Activated gamma-delta T cell treated with Interleukin-2 at 50 U/mL for 16 hours (primary cell): ENCODE measurements at regions not wholly inside any gene's neighbourhood (a gene's known extent, or its start where the extent isn't known, plus 50 kb on each side); places are given as distances from the start of the nearest gene placed in this dataset.

Experiments
- DNase-seq: peaks from one replicate; pipeline ENCODE4 v3.0.0-alpha.2; 2020

DNA sequence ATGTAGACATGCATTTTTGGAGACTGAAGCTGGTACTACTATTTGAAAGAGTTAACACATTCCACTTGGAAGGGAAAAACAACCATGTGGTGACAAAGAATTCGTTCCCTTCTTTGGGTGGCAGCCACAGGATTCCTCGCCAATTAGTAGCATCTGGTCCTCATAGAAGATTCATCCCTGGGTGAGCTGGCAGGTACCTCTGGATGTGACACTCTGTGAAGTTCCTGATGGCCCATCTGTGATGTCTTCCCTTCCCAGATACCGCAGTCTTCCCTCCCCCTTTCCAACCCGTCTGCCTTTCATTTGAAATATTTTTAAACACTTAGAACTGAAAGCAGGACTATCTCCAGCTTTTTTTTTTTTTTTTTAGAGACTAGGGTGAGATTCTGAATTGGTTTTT lies 569.5 kb downstream of the TYW1 start:
- DNase-seq, result no peak

DNA sequence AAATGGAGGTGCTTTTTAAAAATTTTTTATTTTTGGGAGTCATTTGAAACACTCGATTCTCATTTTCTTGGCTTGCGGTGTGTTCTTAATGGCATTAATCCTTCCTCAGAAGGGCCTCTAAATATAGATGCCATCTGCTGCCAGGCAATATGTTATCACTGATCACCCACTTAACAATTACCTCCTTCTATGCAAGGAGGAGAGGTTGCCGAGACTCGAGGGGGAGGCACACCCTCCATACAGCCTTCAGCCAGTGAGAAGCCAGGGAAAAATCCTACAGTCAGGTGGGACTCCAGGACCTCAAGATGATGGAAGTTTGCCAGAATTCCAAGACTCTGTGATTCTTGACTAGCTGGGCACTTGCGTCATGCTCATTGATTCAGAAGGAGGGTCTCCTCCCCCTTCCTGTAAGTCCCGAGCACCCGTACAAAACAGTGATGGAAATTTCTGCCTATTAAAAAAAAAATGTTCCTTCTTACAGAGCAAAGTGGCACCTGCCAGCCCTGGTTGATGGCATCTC lies 574.5 kb downstream of the TYW1 start:
- DNase-seq, result no peak

DNA sequence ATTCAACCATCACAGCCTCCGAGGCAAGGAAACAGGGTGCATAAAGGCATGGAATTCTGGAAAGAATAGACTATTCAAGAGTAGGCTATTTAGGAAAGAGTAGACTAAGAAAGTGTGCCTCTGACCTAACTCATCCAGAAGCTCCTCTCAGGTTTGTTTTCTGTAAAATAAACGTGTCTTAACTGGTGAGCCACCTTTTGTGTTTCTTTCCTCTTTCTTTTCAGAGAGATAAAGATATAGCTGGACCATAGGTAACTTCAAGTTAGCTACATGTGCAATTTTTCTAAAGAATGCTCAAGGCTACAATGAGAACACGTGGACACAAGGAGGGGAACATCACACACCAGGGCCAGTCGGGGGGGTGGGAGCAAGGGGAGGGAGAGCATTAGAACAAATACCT lies 577.0 kb downstream of the TYW1 start:
- DNase-seq, result no peak

DNA sequence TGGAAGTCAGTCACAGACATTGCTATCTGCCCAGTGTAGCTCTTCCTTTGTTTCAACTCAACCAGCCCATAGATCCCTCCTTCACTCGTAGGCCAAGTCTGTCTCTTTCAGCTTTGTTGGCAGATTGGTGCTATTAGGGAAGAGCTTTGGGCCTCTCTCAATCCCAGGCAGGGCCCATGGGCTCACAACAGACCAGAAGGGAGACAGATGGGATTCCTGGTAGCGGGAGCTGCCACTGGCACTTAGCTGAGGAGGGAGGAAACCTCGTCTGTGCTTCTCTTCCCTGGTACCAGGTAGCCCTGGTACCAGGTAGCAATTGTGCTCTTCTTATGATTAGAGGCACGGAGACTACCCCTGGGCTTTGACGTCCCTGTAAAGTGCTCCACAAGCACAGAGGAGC lies 592.0 kb downstream of the TYW1 start:
- DNase-seq, result no peak

DNA sequence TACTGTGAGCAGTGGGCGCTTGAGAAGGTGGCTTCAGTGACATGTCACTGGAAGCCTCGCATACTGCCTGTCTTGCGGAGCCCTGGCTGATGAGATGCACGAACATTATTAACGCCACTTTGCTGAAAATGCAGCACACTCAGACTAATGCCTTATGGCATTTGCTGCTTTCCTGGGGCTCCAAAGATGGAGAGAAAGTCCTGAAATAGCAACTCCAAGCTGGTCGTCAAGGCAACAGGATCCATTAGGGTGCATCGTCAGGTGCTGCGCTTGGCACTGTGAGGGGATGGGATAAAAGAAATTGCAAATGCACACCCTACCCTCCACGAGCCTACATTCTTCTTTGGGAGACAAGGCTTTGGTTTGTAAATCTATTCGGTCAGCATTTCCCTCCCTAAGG lies 592.5 kb downstream of the TYW1 start:
- DNase-seq, result no peak

DNA sequence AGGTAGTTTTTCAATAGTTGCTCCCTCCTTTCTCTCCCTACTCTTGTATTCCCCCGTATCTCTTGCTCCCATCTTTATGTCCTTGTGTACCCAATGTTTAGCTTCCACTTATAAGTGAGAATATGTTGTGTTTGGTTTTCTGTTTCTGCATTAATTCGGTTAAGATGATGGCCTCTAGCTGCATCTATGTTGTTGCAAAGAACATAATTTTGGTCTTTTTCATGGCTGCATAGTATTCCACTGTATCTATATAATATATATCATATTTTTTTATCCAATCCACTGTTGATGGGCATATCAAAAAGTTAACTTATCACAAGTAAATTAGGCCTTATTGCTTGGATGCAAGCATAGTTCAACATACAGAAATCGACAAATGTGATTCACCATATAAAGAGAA lies 594.0 kb downstream of the TYW1 start:
- DNase-seq, result no peak

DNA sequence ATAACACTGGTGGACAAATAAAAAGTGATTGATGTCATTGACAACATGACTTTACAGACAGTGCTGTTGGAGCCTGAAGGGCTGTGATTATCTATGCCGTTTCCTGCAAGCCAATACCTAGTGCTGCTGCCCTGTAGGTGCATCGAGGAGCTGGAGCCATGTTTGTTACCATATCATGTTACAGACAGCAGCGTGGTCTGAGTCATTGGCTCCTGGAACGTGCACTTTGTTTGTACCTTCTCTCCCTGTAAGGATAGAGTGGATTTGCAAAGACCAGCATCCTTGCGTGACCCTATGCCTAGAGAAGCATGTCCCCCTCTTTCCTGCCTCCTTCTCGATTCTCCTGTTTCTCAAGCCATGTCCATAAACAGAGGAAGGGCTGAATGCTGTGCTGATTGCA lies 597.2 kb downstream of the TYW1 start:
- no peak for DNase-seq

DNA sequence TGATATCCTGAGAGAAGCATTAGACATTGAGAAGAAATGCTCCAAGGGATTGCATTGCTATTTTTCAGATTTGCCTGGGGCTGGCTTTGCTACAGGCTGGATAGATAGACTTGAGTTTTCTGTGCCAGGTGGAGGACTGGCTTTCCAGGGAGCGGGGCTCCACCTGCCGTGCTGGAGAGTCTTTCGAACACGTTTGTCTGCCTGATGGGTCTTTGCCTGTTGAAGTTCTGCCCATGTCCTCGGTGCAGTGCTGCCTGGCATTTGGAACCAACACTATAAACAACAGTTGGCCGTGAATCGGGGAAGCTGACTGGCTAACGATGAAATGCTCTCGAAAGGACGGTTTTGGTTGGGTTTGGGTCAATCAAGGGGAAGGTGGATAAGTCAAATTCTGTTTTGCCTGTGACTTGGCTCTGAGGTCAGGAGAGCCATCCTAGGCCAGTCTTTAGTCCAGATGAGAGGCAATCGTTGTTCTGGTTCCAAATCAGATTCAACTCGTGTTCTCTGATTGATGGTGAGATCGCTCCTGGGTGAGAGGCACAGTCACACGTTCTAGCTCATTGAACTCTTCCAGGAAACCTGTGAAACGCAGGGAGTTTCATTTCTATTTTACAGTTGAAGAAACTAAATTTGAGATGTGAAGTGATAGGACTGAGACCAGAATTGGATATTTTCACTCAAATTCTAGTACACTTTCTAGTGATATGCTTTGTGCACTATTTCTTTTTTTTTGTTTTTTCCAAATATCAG lies 599.0 kb downstream of the TYW1 start:
- no peak for DNase-seq

DNA sequence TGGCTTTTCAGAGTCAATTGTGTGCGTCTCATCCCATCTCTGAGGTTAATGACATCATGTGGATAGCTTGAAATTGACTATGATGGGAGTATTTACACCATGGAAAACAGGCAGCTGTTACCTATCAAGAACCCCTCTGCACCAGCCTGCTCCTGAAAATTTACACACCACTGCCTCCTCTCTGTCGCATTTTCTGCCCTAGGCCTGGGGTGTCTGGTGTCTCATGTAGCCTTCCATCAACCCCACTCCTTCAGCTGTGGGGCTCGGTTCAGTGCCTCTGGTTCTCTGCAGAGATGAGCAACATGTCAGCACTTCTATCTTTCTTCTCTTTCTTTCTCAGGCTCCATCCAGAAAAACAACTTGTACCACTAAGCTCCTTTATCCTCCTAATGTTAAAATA lies 600.5 kb downstream of the TYW1 start:
- DNase-seq, result no peak

DNA sequence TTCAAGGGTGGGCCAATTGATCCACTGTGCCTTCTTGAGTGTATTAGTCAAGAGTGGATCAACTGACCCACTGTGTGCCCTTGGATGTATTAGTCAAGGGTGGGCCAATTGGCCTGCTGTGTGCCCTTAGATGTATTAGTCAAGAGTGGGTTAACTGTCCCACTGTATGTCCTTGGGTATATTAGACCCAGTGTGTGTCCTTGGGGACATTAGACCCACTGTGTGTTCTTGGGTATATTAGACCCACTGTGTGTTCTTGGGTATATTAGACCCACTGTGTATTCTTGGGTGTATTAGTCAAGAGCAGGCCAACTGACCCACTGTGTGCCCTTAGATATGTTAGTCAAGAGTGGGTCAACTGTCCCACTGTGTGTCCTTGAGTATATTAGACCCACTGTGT lies 601.8 kb downstream of the TYW1 start:
- no peak for DNase-seq

DNA sequence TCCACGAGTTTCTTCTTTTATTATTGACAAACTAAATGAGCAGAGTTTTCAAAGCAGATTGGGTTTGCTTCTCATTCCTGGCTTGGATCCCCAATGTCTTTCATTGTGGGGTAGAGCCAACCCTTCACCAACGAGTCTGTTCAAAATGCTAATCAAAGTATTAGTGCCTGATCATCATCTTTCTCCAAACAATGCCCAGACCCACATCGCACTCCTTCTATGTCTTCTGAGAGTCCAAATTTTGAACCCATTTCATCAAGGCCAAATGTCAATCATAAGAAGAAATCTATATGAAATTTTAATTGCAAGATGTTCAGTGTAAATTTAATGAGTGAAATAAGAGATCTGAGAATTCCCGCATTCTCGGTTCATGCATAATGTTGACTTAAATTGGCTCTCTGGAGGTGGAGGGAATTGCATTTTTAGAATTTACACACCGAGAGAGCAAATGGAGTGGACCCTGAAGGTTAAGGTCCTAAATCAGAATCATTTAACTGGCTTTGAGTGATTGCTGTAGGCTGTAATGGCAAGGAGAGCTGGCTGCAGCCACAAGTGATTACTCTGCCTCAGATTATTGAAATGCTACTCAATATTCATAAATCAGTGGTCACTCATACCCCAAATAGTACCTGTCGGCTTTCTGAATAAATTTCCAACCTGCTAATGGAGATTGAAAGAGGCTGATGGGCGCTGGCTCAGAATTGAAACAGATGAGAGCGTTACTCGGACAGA lies 602.9 kb downstream of the TYW1 start:
- no peak for DNase-seq

DNA sequence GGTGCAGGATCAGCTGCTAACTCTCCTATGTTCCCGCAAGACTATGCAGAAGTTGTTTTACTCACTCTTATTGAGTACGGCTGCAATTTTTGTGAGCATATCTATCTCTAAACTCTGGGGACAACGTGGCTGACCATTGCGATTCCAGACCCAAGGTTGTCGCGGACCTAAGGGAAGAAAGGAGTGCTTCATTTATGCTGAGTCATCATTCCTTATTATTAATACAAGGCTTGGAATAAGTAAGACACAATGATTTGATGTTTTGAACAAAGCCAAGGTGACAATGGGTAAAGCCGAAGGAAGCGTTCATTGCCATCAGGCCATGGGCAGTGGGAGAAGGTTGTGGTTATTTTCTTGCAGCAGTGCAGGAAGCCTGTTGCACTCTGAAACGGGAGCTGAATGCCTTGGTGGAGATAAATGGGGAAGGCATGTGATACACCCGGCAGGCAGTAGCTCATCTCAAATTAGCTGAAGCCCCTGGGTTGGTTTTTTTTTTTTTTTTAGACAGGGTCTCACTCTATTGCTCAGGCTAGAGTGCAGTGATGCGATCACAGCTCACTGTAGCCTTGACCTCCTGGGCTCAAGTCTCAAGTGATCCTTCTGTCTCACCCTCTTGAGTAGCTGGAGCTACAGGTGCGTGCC lies 605.7 kb downstream of the TYW1 start:
- DNase-seq, result no peak

DNA sequence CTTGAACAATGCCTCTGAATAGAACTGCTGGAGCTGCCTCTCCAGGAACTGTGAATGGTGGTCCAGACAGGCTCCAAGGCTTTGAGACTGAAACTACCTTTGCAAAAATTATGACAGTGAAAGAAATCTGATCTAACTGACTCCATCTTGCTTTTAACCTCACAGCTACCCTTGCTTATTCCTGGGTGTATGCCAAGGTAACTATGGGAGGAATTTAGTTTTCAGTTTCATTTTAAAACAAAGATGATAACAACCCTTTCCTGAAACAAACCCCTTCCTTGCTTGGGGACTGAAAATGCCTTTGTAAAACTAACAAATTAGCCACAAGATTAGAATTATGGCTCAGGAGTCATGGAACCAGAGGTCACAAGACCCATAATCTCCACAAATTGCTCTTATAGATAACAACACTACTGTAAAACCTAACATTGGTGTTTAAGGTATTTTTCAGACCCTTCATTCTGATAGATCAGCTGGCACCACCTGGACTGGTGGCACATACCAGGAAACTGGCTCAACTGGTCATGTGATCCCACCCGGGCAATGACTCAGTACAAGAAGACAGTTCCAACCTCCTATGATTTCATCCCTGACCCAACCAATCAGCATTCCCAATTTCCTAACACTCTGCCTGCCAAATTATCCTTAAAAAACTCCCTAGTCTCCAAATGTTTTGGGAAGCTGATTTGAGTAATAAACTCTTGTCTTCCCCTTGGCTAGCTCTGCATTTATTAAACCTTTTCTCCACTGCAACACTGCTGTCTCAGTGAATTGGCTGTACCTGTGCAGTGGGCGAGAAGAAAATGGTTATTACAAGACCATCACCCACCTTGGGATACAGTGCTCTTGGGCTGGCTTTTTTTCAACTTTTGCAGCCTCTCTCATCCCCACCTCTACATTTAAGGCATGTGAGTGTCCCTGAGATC lies 608.1 kb downstream of the TYW1 start:
- no peak for DNase-seq

DNA sequence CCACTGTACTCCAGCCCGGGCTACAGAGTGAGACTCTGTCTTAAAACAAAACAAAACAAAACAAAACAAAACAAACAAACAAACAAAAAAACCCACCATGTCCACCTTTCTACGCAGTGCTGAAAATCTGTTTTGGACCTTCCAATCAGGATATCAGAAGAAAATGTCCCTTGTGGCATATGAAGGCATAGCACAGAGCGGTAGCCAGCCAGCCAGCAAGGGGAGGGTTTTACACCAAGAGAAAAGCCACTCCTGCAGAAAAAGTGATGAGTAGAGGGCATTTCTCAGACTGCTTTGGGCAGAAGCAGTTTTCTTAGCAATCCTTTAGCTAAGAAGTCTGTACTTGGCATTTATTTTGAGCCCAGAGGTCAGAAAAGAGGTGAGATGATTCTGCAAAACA lies 612.2 kb downstream of the TYW1 start:
- DNase-seq, result no peak

DNA sequence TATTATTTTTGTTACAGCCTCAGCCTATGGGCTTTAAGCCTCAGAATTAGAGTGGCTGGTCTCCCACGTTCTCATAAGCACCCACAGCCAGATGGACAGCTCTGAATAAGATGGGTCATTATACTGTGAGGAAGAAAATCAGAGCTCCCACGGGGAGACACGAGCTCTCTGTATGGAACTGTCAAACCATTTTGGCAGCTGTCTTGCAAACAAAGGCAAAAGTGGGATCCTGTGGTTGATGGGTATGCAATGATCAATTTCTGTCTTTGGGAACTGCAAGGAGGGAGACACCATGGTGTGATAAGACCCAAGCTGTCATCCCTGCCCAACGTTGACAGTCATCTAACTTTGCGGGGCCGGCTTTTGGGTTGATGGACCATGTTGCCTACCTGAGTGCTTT lies 614.3 kb downstream of the TYW1 start:
- no peak for DNase-seq

DNA sequence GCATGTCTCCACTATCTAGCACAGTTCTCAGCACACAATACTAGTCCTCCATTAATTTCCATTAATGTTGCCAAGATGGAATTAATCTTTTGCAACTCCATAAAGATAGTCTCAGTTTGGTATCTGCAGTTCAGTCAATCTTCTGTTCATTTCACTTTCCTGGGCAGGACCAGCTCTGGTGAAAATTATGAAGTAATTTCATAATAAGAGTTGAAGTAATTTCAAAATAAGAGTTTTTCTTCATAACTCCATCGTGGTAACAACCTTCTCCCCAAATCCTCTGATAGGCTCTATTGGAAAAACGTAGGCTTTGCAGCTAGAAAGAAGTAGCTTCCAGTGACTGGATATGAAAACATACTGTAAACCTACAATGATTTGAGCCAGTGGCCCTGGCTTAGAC lies 618.2 kb downstream of the TYW1 start:
- no peak for DNase-seq

DNA sequence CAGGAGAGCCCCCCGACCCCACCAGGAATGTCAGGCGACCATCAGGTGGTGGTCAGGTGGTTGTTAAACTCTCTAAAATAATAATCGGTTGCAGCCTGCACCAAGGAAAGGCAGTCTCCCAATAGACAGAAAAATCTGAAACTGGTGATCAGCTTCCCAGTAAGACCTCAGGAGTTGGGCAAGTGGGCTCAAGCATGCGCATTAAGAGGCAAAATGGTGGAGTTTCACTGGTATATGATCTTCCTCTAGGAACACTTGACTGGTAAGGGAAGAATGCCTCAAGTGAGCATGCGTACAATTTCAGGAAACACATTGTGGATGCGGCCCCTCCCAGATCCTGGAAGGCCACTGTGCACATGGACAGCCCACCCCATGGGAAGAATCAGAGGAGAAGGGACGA lies 619.9 kb downstream of the TYW1 start:
- no peak for DNase-seq

DNA sequence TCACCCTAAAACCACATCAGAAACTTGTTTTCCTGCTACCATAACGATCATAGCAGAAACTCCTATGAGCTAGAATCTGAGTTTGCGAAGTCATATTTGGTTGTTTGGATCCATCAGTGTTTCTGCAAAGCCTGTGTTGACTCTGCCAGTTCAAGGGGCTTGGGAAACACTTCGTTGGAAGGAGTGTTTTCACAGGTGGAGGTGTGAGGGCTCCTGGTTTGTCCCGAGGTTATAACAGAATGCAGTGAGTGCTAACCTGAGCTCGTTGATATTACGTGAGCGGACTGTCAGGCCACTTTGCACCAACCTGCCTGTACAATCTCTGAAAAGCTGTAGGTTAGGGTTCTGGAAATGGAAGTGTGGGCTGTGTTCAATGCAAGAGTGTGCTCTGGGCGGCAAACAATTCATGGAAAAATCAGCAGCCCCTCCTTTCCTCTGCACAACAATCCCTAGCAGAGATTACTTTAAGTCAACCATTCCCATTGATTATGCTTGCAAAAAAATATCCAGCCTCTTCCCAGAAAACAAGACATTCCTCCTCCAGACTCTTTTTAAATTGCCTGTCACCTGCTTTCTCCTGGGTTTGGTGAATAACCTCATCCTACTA lies 622.0 kb downstream of the TYW1 start:
- DNase-seq, result no peak

DNA sequence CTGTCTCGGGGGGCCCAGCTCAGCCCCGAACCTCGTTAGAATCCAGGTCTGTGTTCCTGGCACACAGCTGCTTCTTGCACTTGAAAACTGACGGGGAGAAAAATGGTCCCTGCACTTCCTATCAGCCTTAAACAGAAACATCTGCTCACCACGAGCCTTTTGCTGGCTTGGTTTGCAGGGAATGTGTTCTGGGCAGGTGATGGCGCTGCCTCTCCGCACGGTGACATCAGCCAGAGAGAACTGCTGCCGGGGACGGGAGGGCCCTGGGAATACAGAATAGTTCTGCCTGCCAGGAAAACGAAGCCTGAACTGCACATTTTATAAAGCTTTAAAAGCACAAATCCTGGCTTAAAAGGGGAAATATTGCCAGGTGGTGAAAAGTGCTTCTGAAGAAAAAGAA lies 622.5 kb downstream of the TYW1 start:
- DNase-seq, result no peak

DNA sequence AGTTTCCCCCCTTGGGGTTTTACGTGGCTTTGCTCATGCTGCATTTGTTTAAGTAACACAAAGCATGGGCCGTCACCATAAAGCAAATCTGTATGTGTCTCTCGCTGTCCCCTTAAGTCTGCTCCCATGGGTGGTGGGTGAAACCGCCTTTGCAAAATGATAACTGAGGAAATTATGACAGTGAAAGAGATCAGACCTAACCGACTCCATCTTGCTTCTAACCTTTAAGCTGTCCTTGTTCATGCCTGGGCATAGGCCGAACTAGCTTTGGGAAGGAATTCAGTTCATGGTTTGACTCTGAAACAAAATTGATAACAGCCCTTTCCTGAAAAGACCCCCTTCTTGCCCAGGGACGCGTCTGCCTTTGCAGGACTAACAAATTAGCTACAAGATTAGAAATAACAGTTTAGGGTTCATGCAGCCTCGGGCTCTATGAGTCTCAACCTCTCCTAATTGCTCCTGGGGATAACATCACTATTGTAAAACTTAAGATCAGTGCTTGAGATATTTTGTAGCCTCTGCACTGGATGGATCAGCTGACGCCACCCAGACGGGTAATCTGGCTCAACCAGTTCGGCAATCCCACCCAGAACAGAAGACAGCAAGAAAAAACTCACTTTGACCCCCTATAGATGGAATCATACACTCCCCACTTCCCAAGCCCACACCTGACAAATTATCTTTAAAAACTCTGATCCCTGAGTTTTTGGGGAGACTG lies 623.7 kb downstream of the TYW1 start:
- DNase-seq, result no peak

DNA sequence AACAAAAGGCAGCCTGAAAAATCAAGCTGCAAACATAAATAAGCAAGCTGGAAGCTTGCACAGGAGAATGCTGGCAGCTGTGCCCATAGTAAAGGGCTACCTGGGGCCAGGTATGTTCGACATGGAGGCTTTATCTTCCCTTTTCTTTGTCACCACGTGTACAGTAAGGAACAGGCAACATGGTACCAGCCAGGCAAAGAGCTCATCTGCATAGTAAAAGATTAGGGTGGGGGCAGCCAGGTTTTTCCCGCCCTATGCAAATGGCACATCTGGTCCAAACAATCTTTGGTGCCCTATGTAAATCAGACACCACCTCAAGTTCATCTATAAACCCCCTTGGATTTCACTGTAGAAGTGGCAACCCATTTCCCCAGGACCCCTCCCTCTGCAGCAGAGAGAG lies 625.1 kb downstream of the TYW1 start:
- no peak for DNase-seq

DNA sequence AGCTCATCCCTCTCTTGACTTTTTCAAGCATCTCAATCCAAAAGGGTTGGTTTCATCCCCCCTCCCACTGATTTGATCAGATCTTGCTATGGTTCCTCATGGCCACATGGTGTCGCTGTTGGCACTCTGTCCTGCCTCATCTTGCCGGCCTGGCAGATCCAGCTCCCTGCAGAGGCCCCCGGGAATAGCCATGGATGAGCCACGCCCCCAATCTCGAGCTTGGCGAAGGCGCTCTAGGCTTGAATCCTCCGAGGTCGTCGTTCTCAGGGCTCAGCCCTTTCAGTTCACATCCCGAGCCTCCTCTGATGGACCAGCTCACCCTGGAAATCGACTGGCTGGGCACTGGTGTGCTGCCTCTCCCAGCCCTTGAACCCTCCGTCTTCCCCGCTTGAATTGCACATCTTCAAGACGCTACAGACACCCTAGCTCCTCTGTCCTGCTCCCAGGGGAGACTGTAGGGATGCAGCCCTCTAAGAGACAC lies 628.7 kb downstream of the TYW1 start:
- DNase-seq, result no peak
